Loucy (cell line): ENCODE measurements at regions not wholly inside any gene's neighbourhood (a gene's known extent, or its start where the extent isn't known, plus 50 kb on each side); places are given as distances from the start of the nearest gene placed in this dataset.

Source experiments
- EZH2phosphoT487 ChIP-seq: fragments of 200-600 bp; IDR thresholded peaks from 2 replicates; pipeline ENCODE4 v1.6.1; 2018; ENCODE audit warnings: antibody characterized with exemption, mild to moderate bottlenecking, moderate library complexity, borderline replicate concordance
- TF ChIP-seq, protein P1 (sequence below): fragments of 200-600 bp; sonication (generic); conservative IDR thresholded peaks from 2 replicates; pipeline ENCODE4 v1.5.1; 2014; ENCODE audit warnings: mild to moderate bottlenecking, antibody characterized with exemption, low read length

DNA sequence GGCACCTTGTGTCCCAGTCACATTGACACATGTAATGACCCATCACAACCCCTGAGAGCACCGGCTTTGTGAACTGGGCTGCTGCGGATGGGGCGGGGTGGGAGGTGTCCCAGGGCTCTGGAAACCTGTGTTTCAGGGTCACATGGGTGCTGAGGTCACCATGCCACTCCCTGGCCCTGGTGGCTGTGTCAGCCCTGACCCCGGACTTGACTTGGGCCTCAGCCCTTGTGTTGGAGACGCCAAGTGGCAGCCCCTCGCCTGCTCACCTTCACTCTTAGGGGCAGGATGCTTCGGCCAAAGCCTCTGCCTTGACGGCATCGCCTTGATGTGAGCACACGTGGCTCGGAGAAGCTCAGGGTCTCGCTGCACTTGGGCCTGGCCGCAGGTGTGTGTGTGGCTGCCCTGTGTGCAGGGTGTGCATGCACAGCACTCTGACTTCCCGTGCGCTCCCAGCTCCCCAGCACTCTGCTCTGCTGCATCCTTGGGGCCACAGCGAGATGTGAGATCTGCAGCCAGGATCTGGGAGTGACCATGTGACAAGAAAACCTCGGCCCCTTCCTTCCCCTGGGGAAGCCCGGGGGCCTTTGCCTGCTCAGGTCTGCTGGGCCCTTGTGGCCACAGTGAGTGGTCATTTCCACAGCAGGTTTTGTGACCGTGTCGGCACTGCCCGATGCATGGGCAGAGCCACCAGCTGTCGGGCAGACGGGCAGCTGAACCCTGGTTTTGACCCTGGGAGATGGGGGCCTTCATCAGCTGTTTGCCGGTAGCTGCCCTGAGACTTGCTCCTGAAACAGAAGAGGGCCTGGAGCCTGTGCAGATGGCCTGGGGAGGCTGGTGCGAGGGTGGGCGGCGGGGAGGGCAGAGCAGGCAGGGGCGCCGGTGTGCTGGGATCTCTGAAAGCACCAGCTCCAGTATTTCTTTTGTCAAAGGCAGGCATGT, 167.4 kb downstream of the KIF26A start:
- TF ChIP-seq, protein P1, sequence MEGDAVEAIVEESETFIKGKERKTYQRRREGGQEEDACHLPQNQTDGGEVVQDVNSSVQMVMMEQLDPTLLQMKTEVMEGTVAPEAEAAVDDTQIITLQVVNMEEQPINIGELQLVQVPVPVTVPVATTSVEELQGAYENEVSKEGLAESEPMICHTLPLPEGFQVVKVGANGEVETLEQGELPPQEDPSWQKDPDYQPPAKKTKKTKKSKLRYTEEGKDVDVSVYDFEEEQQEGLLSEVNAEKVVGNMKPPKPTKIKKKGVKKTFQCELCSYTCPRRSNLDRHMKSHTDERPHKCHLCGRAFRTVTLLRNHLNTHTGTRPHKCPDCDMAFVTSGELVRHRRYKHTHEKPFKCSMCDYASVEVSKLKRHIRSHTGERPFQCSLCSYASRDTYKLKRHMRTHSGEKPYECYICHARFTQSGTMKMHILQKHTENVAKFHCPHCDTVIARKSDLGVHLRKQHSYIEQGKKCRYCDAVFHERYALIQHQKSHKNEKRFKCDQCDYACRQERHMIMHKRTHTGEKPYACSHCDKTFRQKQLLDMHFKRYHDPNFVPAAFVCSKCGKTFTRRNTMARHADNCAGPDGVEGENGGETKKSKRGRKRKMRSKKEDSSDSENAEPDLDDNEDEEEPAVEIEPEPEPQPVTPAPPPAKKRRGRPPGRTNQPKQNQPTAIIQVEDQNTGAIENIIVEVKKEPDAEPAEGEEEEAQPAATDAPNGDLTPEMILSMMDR, result no peak
- TF ChIP-seq EZH2phosphoT487, result no peak
